GM20000 (cell line): ENCODE measurements at regions not wholly inside any gene's neighbourhood (a gene's known extent, or its start where the extent isn't known, plus 50 kb on each side); places are given as distances from the start of the nearest gene placed in this dataset.

Experiments
- DNase-seq: peaks from one replicate; pipeline ENCODE4 v3.0.0; 2012; ENCODE audit warnings: low spot score
- TF ChIP-seq, protein P1 (sequence below): IDR thresholded peaks from 2 replicates; pipeline ENCODE4 v1.5.1; 2012; ENCODE audit warnings: mild to moderate bottlenecking, control low read depth; ENCODE audit errors: extremely low read depth, missing control alignments

DNA sequence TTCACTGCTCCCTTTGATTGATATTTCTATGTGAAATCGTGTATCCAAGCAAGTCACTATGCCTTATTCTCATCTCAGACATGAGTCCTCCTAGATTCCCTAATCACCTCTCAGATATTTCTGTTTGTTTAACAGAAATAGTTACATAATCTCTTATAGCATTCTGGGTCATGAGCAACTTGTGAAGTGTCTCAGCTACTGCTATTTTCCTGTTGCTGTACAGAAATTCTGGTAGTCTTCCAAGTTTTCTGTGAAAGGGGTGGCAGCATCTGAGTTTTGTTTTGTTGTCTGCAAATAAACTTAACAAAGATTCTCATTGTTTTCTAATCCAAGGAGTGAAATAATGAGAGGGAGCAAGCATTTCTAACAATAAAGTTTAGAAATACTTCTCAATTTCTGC, 256.9 kb upstream of the ST8SIA4 start:
- no peak for DNase-seq
- TF ChIP-seq, protein P1, sequence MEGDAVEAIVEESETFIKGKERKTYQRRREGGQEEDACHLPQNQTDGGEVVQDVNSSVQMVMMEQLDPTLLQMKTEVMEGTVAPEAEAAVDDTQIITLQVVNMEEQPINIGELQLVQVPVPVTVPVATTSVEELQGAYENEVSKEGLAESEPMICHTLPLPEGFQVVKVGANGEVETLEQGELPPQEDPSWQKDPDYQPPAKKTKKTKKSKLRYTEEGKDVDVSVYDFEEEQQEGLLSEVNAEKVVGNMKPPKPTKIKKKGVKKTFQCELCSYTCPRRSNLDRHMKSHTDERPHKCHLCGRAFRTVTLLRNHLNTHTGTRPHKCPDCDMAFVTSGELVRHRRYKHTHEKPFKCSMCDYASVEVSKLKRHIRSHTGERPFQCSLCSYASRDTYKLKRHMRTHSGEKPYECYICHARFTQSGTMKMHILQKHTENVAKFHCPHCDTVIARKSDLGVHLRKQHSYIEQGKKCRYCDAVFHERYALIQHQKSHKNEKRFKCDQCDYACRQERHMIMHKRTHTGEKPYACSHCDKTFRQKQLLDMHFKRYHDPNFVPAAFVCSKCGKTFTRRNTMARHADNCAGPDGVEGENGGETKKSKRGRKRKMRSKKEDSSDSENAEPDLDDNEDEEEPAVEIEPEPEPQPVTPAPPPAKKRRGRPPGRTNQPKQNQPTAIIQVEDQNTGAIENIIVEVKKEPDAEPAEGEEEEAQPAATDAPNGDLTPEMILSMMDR: no peak

DNA sequence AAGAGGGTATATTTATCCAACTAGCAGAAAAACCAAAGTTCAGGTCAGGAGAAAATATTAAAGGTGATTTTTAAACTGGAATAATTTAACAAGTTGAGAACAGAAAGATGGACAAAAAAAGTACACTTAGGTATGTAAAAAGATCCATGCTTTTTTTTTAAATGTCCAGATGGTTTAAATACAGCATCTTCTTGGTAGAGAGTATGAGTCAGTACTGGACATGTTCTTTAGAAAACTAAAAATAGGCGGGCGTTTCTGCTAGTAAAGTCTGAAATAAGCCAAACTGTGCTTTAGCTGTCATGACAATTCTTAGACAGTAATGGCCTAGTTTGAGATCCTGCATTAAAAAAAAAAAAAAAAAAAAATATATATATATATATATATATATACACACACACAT, 255.9 kb upstream of the ST8SIA4 start:
- TF ChIP-seq, protein P1: no peak
- no peak for DNase-seq

DNA sequence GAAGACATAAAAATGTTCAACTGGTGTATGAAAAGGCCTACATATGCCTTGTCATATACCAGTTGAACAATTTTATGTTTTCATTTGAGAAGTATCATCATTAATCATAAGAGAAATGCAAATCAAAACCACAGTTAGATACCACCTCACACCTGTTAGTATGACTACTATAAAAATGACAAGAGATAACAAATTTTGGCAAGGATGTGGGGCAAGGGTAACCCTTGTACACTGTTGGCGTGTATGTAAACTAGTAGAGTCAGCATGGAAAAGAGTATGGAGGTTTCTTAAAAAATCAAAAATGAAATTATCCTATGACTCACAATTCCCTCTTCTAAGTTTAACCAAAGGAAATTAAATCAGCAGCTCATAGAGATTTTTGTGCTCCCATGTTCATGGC, 250.4 kb upstream of the ST8SIA4 start:
- TF ChIP-seq, protein P1: no peak
- no peak for DNase-seq

DNA sequence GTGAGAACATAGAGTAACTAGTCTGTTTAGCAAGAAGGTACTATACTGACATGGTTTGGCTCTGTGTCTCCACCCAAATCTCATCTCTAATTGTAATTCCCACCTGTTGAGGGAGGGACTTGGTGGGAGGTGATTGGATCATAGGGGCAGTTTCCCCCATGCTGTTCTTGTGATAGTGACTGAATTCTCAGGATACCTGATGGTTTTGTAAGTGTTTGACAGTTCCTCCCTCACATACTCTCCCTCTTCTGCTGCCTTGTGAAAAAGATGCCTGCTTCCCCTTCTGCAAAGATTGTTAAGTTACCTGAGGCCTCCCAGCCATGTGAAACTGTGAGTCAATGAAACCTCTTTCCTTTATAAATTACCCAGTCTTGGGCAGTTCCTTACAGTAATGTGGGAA, 240.4 kb upstream of the ST8SIA4 start:
- TF ChIP-seq, protein P1: no peak
- no peak for DNase-seq

DNA sequence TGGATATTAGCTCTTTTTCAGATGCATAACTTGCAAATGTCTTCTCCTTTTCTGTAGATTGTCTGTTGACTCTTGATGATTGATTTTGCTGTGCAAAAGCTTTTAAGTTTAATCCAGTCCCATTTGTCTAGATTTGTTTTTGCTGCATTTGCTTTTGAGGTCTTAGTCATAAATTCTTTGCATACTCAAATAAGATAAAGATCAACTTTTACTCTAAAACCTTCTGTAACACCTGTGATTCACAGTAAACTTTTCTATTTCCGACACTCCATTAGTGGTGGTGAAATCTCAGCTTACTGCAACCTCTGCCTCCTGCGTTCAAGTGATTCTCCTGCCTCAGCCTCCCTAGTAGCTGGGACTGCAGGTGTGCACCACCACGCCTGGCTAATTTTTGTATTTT, 239.0 kb upstream of the ST8SIA4 start:
- TF ChIP-seq, protein P1: no peak

DNA sequence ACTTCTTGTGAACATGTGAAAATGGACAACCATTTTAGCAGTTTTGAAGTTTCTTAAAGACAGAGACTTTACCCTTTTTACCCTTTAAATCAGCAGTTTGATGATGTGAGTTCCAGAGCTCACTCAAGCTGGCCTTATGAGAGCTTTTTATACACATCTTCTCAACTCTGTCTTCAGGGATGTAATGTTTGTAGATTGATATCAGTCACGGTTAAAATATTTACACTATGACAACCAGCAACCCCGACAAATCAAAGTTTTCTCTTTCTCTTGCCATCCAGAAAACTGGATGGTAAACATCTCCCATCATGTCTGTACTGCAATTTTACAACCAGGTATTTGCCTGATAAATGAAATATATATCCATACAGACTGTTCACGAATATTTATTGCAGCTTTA, 233.4 kb upstream of the ST8SIA4 start:
- no peak for DNase-seq

More for the DNA sequence above, 239.0 kb upstream of the ST8SIA4 start:
- DNase-seq: no peak

DNA sequence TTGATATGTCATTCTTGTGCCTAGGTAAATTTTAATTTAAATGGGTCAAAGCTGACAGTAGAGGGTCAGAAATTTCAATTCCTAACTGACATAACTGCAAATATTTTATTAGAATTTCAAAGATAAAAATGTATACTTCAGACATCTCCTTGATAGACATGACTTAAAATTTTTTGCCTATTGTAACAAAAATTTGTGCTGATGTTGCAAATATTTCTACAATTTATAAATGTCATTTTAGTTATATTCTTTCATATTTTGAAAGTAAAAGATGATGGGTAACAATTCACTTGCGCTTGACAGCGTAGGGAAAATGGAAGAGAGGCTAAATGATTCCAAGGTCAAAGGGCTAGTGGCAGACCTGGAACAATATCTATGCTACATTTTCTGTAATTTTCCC, 220.3 kb upstream of the ST8SIA4 start:
- TF ChIP-seq, protein P1: no peak
- no peak for DNase-seq

More for the DNA sequence above, 233.4 kb upstream of the ST8SIA4 start:
- TF ChIP-seq, protein P1: no peak
